ENCODE measurements at regions not wholly inside any gene's neighbourhood (a gene's known extent, or its start where the extent isn't known, plus 50 kb on each side); places are given as distances from the start of the nearest gene placed in this dataset.
A peak's percentile ranks its signal among the peaks of the same experiment; 100 is the strongest.
"Not testable (repeated sequence)": the region's sequence is repeated elsewhere in the genome, so short reads cannot be mapped to it uniquely, and the experiment has no call there.

GRCh38 chr21:6530655-6531054 lies 3990.7 kb upstream of the TPTE start:
- WGBS, 2 donors: 14% methylated on average over 1 of the region's 8 CpGs; no CpG with 5 or more reads in 1 of the 2 donors
- H3K9me3 ChIP-seq; intact Hi-C loops (cut with DNase I); H3K27ac ChIP-seq; H3K27me3 ChIP-seq; H3K4me3 ChIP-seq; DNase-seq; H3K4me1 ChIP-seq; H3K36me3 ChIP-seq: not testable (repeated sequence)
- ATAC-seq: peak in 4 of 8 donors; percentile 43 to 77 (median 64)

- ATAC-seq; H3K27me3 ChIP-seq; intact Hi-C loops (cut with DNase I); H3K4me1 ChIP-seq; H3K9me3 ChIP-seq; H3K4me3 ChIP-seq; H3K36me3 ChIP-seq; DNase-seq; H3K27ac ChIP-seq: not testable (repeated sequence)
- 40% methylated on average over 1 of the region's 25 CpGs; no CpG with 5 or more reads in 1 of the 2 donors for WGBS, 2 donors
Observed at GRCh38 chr21:6533261-6533660, 3988.1 kb upstream of the TPTE start.

- WGBS, 2 donors: no CpG with 5 or more reads among the region's 12 CpGs
- H3K27ac ChIP-seq; H3K36me3 ChIP-seq; intact Hi-C loops (cut with DNase I); DNase-seq; H3K4me1 ChIP-seq; H3K27me3 ChIP-seq; H3K4me3 ChIP-seq; H3K9me3 ChIP-seq; ATAC-seq: not testable (repeated sequence)
Observed at GRCh38 chr21:6538320-6538719, 3983.1 kb upstream of the TPTE start.

- H3K4me1 ChIP-seq; H3K36me3 ChIP-seq; H3K27ac ChIP-seq; DNase-seq; H3K4me3 ChIP-seq; H3K9me3 ChIP-seq; intact Hi-C loops (cut with DNase I); H3K27me3 ChIP-seq: not testable (repeated sequence)
- peak in 5 of 8 donors; percentile 53 to 81 (median 64) for ATAC-seq
- whole genome bisulfite sequencing, 2 donors: no CpG with 5 or more reads among the region's 7 CpGs
Observed at GRCh38 chr21:6539688-6540087, 3981.7 kb upstream of the TPTE start.

- H3K36me3 ChIP-seq; H3K4me1 ChIP-seq; DNase-seq; H3K27ac ChIP-seq; H3K4me3 ChIP-seq; H3K27me3 ChIP-seq; H3K9me3 ChIP-seq; intact Hi-C loops (cut with DNase I); ATAC-seq: not testable (repeated sequence)
- no CpG with 5 or more reads among the region's 11 CpGs for WGBS, 2 donors
Observed at GRCh38 chr21:6541036-6541435, 3980.3 kb upstream of the TPTE start.

- intact Hi-C loops (cut with DNase I): not testable (repeated sequence)
- no CpG with 5 or more reads among the region's 33 CpGs for whole genome bisulfite sequencing, 2 donors
Observed at GRCh38 chr21:6545288-6545687, 3976.1 kb upstream of the TPTE start.

GRCh38 chr21:6551045-6551444 lies 3970.3 kb upstream of the TPTE start:
- H3K27me3 ChIP-seq; ATAC-seq; H3K27ac ChIP-seq; H3K36me3 ChIP-seq; H3K9me3 ChIP-seq; H3K4me3 ChIP-seq; H3K4me1 ChIP-seq; DNase-seq; intact Hi-C loops (cut with DNase I): not testable (repeated sequence)
- no CpG with 5 or more reads among the region's 23 CpGs for WGBS, 2 donors

More at GRCh38 chr21:6545288-6545687, 3976.1 kb upstream of the TPTE start:
- peak in 1 of 8 donors; percentile 52 for ATAC-seq
- not testable (repeated sequence) for DNase-seq, H3K27ac ChIP-seq, H3K9me3 ChIP-seq, H3K4me3 ChIP-seq, H3K36me3 ChIP-seq, H3K4me1 ChIP-seq, H3K27me3 ChIP-seq

GRCh38 chr21:6553505-6554376 lies 3967.6 kb upstream of the TPTE start:
- ATAC-seq; H3K4me1 ChIP-seq; intact Hi-C loops (cut with DNase I); H3K27ac ChIP-seq; DNase-seq; H3K9me3 ChIP-seq; H3K36me3 ChIP-seq; H3K27me3 ChIP-seq; H3K4me3 ChIP-seq: not testable (repeated sequence)
- no CpG with 5 or more reads among the region's 24 CpGs for WGBS, 2 donors

- WGBS, 2 donors: no CpG with 5 or more reads among the region's 9 CpGs
- intact Hi-C loops (cut with DNase I); H3K36me3 ChIP-seq; H3K27me3 ChIP-seq; H3K4me1 ChIP-seq; H3K27ac ChIP-seq; H3K4me3 ChIP-seq; H3K9me3 ChIP-seq; DNase-seq: not testable (repeated sequence)
- peak in 6 of 8 donors; percentile 25 to 66 (median 54) for ATAC-seq
Observed at GRCh38 chr21:6554377-6554864, 3967.0 kb upstream of the TPTE start.

- intact Hi-C loops (cut with DNase I); H3K9me3 ChIP-seq; H3K4me3 ChIP-seq; H3K4me1 ChIP-seq; ATAC-seq; H3K27ac ChIP-seq; H3K36me3 ChIP-seq; DNase-seq; H3K27me3 ChIP-seq: not testable (repeated sequence)
- WGBS, 2 donors: no CpG with 5 or more reads among the region's 3 CpGs
Observed at GRCh38 chr21:6556516-6556915, 3964.9 kb upstream of the TPTE start.

- 80% methylated on average over 1 of the region's 14 CpGs; no CpG with 5 or more reads in 1 of the 2 donors for WGBS, 2 donors
- DNase-seq: not testable (repeated sequence)
Observed at GRCh38 chr21:6557415-6557814, 3964.0 kb upstream of the TPTE start.

More at GRCh38 chr21:6557415-6557814, 3964.0 kb upstream of the TPTE start:
- H3K4me3 ChIP-seq; H3K27me3 ChIP-seq; H3K9me3 ChIP-seq; H3K4me1 ChIP-seq; ATAC-seq; intact Hi-C loops (cut with DNase I); H3K36me3 ChIP-seq; H3K27ac ChIP-seq: not testable (repeated sequence)

All from heart right ventricle (tissue), 16 donors.